Heart right ventricle (tissue), 16 donors: ENCODE measurements at regions not wholly inside any gene's neighbourhood (a gene's known extent, or its start where the extent isn't known, plus 50 kb on each side); places are given as distances from the start of the nearest gene placed in this dataset.
A peak's percentile ranks its signal among the peaks of the same experiment; 100 is the strongest.

Experiments used
- ATAC-seq, 8 donors: fragments of 200-7000 bp; cut with Tn5 transposase; one replicate each; pipeline ENCODE4 v1.9.1; 2020; ENCODE audit warnings: mild to moderate bottlenecking in 8 of 8, moderate library complexity in 8 of 8, moderate number of reproducible peaks in 1 of 8
- DNase-seq, 2 donors: peaks; one replicate each; pipeline ENCODE4 v3.0.0-alpha.2; 2020
- H3K27ac ChIP-seq, 10 donors: fragments of 200-600 bp; sonication (generic) in 2 of 10; one replicate each; pipeline versions ENCODE4 v1.5.0 to v1.8.0; 2020 to 2022; ENCODE audit warnings: mild to moderate bottlenecking in 3 of 10
- H3K27me3 ChIP-seq, 7 donors: fragments of 200-600 bp; one replicate each; pipeline ENCODE4 v1.8.0; 2021 to 2022; ENCODE audit warnings: mild to moderate bottlenecking in 2 of 7
- H3K36me3 ChIP-seq, 9 donors: fragments of 200-600 bp; sonication (generic) in 1 of 9; one replicate each; pipeline versions ENCODE4 v1.5.0 to v1.8.0; 2020 to 2022; ENCODE audit warnings: mild to moderate bottlenecking in 2 of 9
- H3K4me1 ChIP-seq, 9 donors: fragments of 200-600 bp; sonication (generic) in 1 of 9; one replicate each; pipeline versions ENCODE4 v1.5.0 to v1.8.0; 2020 to 2022; ENCODE audit warnings: mild to moderate bottlenecking in 4 of 9
- H3K4me3 ChIP-seq, 10 donors: fragments of 200-600 bp; sonication (generic) in 2 of 10; one replicate each; pipeline versions ENCODE4 v1.5.0 to v1.8.0; 2020 to 2022; ENCODE audit warnings: mild to moderate bottlenecking in 7 of 10, moderate library complexity in 2 of 10
- H3K9me3 ChIP-seq, 11 donors: fragments of 200-600 bp in 10 of 11; sonication (generic) in 2 of 11; one replicate each; pipeline versions ENCODE4 v1.5.0 to v1.8.0; 2013 to 2022; ENCODE audit warnings: mild to moderate bottlenecking in 2 of 11, control low read depth in 1 of 11, moderate library complexity in 1 of 11
- WGBS, 2 donors: extraction: QIAGEN DNeasy Blood & Tissue Kit; methylation state at CpG; one replicate each; pipeline ENCODE4 v1.1.7; 2013; ENCODE audit warnings: inconsistent platforms in 1 of 2; 5-methylcytosine and 5-hydroxymethylcytosine counted together
- intact Hi-C, 10 donors: fragments of 100-400 bp; cut with DNase I; formaldehyde crosslinking; loops; one replicate each; pipeline versions ENCODE4 v1.11.1 to v1.14.2; 2022
- TF ChIP-seq, protein P1 (sequence below), 9 donors: fragments of 200-600 bp; sonication (generic) in 2 of 9; IDR thresholded peaks; one replicate each; pipeline versions ENCODE4 v1.5.0 to v1.8.0; 2021 to 2022; ENCODE audit warnings: antibody characterized with exemption in 9 of 9, mild to moderate bottlenecking in 5 of 9, moderate library complexity in 1 of 9
- donor health status: Arrhythmogenic right ventricular cardiomyopathy.
- donor health status: ischemic (EF 13 %, LVEDD 7.1; RV severe dilation, severe dysfunction).
- donor health status: healthy with polysubstance abuse.
- donor health status: DM: no; HTN: yes; CAD: no.
- donor health status: DM: no; HTN: no; CAD: no.
- donor health status: ischemic (EF 25% LVEDD 6.9; RV normal size, moderate dysfunction).
- donor health status: ischemic (EF 25% LVEDD 5.7; RV mildly dilated, moderate dysfunction).
- donor health status: healthy.
- donor health status: DM: yes; HTN: yes; CAD: no.
- donor health status: Ischemic cardiomyopathy.
- donor health status: ischemic (EF 35%, LVEDD 5.7; RV mildly dilated, moderate dysfunction).
- donor health status: nonischemic (EF 11% LVEDD 7.7; RV severe dilation, severe dysfunction).
- donor health status: DM: yes; HTN: yes; CAD: no.
- donor health status: PGD.
- donor health status: ischemic (EF 29% LVEDD 5.4; RV normal size, mild dysfunction).
- donor health status: nonischemic (EF 23%, LVEDD 6.1; RV moderate dilation, normal function).

DNA sequence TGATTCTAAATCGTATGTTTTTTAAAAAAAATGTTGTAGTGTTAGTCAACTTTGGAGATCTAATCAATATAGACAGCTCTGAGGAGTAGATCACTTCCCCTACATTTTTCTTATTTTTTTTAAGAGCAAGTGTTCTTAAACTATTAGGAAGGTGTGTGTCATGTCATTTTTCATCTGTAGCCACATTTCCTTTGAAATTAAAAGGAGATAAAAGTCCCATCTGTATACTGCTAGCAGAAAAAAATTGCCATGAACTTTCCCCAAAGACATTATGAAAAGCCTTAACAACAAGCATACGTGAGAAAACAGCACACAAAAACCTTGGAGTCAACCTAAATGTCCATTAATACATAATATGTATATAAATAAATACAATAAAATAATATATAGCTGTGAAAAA is 286.6 kb downstream of the ETS1 start:
- Histone ChIP-seq H3K9me3 (no peaks in the 10 kb centered on the region), H3K36me3 (no peaks in the 10 kb centered on the region), H3K4me1 (peaks cover 4 to 55% (median 38%) of the 10 kb centered on the region in 9 donors), H3K27ac (peak overlapping the region in 1 of 10 donors; percentile 81), H3K4me3 (no peak overlapping the region), H3K27me3 (no peaks in the 10 kb centered on the region)
- WGBS, 2 donors = 91 to 93% methylated on average over 2 of the region's 2 CpGs
- no peak for ATAC-seq
- intact Hi-C loops = no loop called here
- no peak for DNase-seq
- TF ChIP-seq, protein P1, sequence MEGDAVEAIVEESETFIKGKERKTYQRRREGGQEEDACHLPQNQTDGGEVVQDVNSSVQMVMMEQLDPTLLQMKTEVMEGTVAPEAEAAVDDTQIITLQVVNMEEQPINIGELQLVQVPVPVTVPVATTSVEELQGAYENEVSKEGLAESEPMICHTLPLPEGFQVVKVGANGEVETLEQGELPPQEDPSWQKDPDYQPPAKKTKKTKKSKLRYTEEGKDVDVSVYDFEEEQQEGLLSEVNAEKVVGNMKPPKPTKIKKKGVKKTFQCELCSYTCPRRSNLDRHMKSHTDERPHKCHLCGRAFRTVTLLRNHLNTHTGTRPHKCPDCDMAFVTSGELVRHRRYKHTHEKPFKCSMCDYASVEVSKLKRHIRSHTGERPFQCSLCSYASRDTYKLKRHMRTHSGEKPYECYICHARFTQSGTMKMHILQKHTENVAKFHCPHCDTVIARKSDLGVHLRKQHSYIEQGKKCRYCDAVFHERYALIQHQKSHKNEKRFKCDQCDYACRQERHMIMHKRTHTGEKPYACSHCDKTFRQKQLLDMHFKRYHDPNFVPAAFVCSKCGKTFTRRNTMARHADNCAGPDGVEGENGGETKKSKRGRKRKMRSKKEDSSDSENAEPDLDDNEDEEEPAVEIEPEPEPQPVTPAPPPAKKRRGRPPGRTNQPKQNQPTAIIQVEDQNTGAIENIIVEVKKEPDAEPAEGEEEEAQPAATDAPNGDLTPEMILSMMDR (IDR thresholded peaks at IDR 0.05) = no peak

DNA sequence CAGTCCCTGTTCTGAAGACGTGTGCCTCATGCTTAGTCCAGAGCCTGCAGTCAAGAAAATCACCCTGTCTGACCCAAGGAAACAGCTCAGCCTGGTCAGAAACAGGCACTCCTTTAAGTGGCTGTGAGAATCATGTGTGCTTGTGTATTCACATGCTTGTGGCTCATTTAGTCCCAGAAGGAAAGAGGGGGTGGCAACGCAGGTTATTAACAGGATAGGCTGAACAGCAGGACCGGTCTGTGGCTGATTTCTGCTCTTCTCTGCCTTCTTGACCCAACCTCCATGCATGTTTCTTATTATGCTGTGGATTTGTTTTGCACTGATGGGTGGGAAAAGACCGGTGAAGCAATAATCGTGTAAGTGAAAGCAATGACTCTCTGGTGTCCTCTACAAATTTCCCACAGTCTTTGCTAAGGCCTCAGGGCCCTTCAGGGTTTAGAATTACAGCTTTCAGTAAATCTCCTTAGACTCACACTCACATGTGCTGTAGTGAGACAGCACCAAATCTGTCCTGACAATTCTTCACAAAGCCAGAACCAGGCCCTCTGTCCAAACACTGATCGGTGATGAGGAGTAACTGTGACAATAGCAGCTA is 288.1 kb downstream of the ETS1 start:
- TF ChIP-seq, protein P1 (IDR thresholded peaks at IDR 0.05) = no peak
- 53 to 64% methylated on average over 6 of the region's 6 CpGs for WGBS, 2 donors
- no peak overlapping the region for H3K4me3 ChIP-seq
- H3K9me3 ChIP-seq = no peaks in the 10 kb centered on the region
- ATAC-seq (peak in 7 of 8 donors; percentile 19 to 52 (median 34)), DNase-seq (no peak)
- intact Hi-C loops = loop anchor here in 8 of 10 donors (5.0 to 10.0 kb wide), 7 partner anchors 33 to 536 kb away; no protein-coding TSS in a partner anchor
- peak overlapping the region in 9 of 10 donors; percentile 22 to 81 (median 65) for H3K27ac ChIP-seq
- no peaks in the 10 kb centered on the region for H3K27me3 ChIP-seq
- peaks cover 4 to 70% (median 44%) of the 10 kb centered on the region in 9 donors for H3K4me1 ChIP-seq
- H3K36me3 ChIP-seq = no peaks in the 10 kb centered on the region

DNA sequence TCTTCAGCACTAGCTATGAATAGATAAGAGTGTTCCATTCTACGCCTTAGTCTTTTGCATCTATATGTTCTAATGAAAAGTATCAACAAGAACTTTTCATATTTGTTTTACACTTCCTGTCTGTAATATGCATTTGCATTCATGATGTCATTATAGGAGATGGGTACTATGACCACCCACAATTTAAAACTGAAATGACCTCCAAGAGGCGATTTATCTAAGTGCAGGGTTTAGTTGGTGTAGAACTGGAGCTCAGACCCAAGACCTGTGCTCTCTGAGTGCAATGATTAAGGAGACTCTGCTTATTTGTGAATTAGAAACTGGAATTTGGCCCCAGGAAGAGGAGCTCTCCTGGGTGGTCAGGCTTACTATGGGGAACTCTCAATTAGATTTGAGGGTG is 289.1 kb downstream of the ETS1 start:
- no peak for ATAC-seq
- H3K36me3 ChIP-seq = no peaks in the 10 kb centered on the region
- DNase-seq = no peak
- 76 to 77% methylated on average over 2 of the region's 2 CpGs for WGBS, 2 donors
- no peaks in the 10 kb centered on the region for H3K9me3 ChIP-seq
- peak overlapping the region in 9 of 10 donors; percentile 22 to 81 (median 65) for H3K27ac ChIP-seq
- intact Hi-C loops = loop anchor here in 8 of 10 donors (5.0 to 10.0 kb wide), 7 partner anchors 34 to 537 kb away; no protein-coding TSS in a partner anchor
- H3K4me3 ChIP-seq = no peak overlapping the region
- no peaks in the 10 kb centered on the region for H3K27me3 ChIP-seq
- peaks cover 4 to 80% (median 47%) of the 10 kb centered on the region in 9 donors for H3K4me1 ChIP-seq
- TF ChIP-seq, protein P1 (IDR thresholded peaks at IDR 0.05) = no peak

DNA sequence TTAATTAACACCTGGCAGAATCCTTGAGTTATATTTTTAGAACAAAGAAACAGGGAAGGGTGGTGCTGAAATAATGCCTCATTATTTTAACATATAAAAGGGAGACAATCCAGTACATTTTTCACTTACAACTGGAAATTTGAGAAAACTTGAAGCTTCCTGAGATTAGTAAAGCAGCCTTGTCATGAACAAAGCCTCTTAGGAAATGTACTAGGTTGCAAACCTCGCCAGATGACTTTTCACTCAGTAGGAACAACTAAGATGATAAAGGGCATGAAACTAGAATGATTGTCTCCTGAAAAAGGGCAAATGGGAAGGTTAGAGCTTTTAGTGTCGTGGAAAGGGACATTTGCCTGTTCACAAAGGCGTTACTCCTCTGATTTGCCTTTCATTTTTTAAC is 289.6 kb downstream of the ETS1 start:
- intact Hi-C loops = loop anchor here in 8 of 10 donors (5.0 to 10.0 kb wide), 7 partner anchors 34 to 537 kb away; no protein-coding TSS in a partner anchor
- H3K4me1 ChIP-seq = peaks cover 4 to 79% (median 46%) of the 10 kb centered on the region in 9 donors
- H3K27ac ChIP-seq = peak overlapping the region in 8 of 10 donors; percentile 22 to 81 (median 66)
- H3K27me3 ChIP-seq = no peaks in the 10 kb centered on the region
- H3K36me3 ChIP-seq = no peaks in the 10 kb centered on the region
- no peak overlapping the region for H3K4me3 ChIP-seq
- DNase-seq (no peak), ATAC-seq (peak in 5 of 8 donors; percentile 16 to 65 (median 48))
- WGBS, 2 donors = 63 to 83% methylated on average over 3 of the region's 3 CpGs
- no peaks in the 10 kb centered on the region for H3K9me3 ChIP-seq
- TF ChIP-seq, protein P1 (IDR thresholded peaks at IDR 0.05) = no peak
